BE2C (cell line): ENCODE measurements at regions not wholly inside any gene's neighbourhood (a gene's known extent, or its start where the extent isn't known, plus 50 kb on each side); places are given as distances from the start of the nearest gene placed in this dataset.

ENCODE experiments used
- DNase-seq: peaks from one replicate; pipeline ENCODE4 v3.0.0-alpha.2; 2020
- H3K27me3 ChIP-seq: fragments of 250-450 bp; sonication (Bioruptor Pico); 2 replicates; pipeline ENCODE4 v1.5.1; 2020; ENCODE audit warnings: mild to moderate bottlenecking
- H3K36me3 ChIP-seq: fragments of 250-450 bp; sonication (Bioruptor Pico); 2 replicates; pipeline ENCODE4 v1.5.1; 2020; ENCODE audit warnings: mild to moderate bottlenecking
- H3K4me1 ChIP-seq: fragments of 250-450 bp; sonication (Bioruptor Pico); 2 replicates; pipeline ENCODE4 v1.5.1; 2020
- H3K4me3 ChIP-seq: 2 replicates; pipeline ENCODE4 v1.5.1; 2011; ENCODE audit warnings: low read depth, low read length
- H3K9me3 ChIP-seq: fragments of 250-450 bp; sonication (Bioruptor Pico); 2 replicates; pipeline ENCODE4 v1.5.1; 2020
- TF ChIP-seq, protein P1 (sequence below): IDR thresholded peaks from 2 replicates; pipeline ENCODE4 v1.5.1; 2012; ENCODE audit warnings: mild to moderate bottlenecking, low read depth, low read length

DNA sequence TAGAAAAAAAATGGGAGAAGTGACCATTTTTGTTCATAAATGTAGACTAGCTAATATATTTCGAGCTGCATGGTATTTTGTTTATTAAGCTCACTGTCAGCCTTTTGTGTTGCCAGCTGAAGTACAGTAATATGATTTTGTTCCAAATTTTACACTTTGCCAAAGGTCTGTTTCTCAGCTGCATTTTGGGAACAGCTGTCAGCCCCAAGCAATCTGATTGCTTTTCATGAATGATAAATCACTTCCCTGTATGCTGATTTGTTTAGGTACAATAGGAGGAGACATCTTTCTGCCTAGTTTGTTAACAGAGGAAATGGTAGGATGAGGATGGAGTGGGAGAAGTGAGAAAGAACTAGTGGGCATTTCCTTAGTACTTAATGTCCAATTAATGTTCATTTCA is 79.3 kb downstream of the NABP1 start:
- TF ChIP-seq, protein P1, sequence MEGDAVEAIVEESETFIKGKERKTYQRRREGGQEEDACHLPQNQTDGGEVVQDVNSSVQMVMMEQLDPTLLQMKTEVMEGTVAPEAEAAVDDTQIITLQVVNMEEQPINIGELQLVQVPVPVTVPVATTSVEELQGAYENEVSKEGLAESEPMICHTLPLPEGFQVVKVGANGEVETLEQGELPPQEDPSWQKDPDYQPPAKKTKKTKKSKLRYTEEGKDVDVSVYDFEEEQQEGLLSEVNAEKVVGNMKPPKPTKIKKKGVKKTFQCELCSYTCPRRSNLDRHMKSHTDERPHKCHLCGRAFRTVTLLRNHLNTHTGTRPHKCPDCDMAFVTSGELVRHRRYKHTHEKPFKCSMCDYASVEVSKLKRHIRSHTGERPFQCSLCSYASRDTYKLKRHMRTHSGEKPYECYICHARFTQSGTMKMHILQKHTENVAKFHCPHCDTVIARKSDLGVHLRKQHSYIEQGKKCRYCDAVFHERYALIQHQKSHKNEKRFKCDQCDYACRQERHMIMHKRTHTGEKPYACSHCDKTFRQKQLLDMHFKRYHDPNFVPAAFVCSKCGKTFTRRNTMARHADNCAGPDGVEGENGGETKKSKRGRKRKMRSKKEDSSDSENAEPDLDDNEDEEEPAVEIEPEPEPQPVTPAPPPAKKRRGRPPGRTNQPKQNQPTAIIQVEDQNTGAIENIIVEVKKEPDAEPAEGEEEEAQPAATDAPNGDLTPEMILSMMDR, result no peak

DNA sequence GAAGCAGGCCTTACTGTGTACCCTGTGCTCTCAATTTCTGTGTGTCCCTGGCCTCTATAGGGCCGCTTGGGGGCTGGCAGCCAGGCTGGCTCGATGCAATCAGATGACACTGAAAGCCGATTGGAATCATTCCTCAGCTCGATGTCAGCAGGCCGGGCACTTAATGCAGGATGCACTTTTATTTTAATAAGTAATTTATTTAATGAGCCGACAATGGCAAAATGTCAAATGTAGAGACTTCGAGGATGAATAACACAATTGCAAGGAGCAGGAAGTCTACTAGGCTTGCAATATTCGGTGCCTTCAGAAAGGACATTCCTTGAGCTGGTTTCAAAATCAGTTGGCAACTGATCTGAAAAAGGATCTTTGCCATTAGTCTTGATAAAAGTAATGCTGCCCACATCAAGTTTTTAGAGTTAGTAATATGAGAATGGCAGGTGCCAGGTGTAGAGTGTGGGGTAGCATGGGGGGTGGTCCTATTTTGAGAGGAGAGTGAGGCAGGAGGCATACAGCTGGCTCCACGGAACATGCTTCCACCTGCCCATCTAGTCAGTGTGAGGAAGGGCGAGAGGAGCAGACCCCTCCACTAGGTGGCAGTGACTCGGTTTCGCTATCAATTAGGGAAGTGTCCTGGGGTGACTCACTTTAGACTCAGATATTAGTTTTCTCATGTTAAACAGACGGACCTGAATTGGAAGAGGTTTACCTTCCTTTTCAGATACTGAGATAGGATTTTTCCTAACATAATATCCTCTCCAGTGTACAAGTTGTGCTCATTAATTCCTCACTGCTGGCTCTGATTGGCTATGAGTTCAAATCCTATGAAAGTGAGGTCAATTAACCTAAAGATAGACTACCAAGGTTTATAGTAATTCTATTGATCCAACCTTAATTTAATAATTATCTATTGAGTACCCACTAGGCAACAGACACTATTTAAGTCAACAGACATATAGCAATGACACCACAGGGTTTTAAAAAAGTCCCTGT is 80.9 kb downstream of the NABP1 start:
- peaks cover 3% of the 10 kb centered on the region; the same call in 1 of the 2 replicates for H3K4me1 ChIP-seq
- H3K4me3 ChIP-seq, result peak overlapping the region; percentile 59
- TF ChIP-seq, protein P1, result peak; percentile 95
- H3K27me3 ChIP-seq, result no peaks in the 10 kb centered on the region
- DNase-seq, result peak; percentile 76
- no peaks in the 10 kb centered on the region for H3K9me3 ChIP-seq
- H3K36me3 ChIP-seq, result no peaks in the 10 kb centered on the region

More for the DNA sequence above, 79.3 kb downstream of the NABP1 start:
- Histone ChIP-seq H3K9me3 (no peaks in the 10 kb centered on the region), H3K27me3 (no peaks in the 10 kb centered on the region), H3K4me1 (peaks cover 3% of the 10 kb centered on the region; the same call in 1 of the 2 replicates), H3K4me3 (no peak overlapping the region), H3K36me3 (no peaks in the 10 kb centered on the region)
- no peak for DNase-seq

DNA sequence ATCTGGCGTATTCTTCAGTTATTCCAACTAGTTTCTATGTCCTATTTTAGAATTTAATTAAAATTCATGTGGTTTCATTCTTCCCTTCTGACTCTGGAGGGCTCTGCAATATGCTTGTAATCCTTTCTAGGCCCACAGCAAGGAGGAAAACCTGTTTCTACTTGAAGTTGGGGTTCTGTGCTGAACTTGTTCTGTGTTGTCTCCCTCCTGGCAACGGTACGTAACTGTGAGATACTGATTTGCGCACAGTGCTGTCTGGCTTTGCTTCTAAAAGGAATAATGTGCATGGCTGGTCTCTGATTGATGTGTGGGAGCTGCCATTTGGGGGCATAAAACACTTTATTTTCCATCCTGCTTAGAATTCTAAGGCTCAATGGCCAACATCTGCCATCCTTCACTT is 81.7 kb downstream of the NABP1 start:
- peaks cover 3% of the 10 kb centered on the region; the same call in 1 of the 2 replicates for H3K4me1 ChIP-seq
- H3K27me3 ChIP-seq, result no peaks in the 10 kb centered on the region
- no peak overlapping the region for H3K4me3 ChIP-seq
- no peaks in the 10 kb centered on the region for H3K36me3 ChIP-seq
- H3K9me3 ChIP-seq, result no peaks in the 10 kb centered on the region
- TF ChIP-seq, protein P1, result no peak
- no peak for DNase-seq

DNA sequence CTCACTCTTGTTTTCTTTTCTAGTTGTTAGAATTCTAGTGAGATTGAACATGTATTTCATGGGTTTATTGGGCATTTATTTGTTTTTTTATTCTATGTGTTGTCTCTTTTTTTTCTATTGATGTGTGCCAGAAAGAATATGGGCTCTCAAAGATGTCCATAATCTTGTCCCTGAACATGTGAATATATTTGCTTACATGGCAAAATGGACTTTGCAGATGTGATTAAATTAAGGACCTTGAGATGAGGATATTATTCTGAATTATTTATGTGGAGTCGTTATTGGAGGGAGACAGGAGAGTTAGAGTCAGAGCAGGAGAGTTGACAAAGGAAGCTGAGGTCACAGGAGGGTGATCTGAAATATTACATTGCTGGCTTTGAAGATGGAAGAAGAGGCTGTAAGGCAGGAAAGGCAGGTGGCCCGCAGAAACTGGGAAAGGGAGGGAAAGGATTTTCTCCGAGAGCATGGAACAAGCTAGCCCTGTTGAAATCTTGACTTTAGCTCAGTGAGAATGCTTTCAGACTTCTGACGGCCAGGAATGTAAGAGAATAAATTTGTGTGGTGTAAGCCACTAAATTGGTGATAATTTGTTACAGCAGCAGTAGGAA is 82.8 kb downstream of the NABP1 start:
- peaks cover 3% of the 10 kb centered on the region; the same call in 1 of the 2 replicates for H3K4me1 ChIP-seq
- H3K9me3 ChIP-seq, result no peaks in the 10 kb centered on the region
- no peaks in the 10 kb centered on the region for H3K36me3 ChIP-seq
- DNase-seq, result no peak
- H3K27me3 ChIP-seq, result no peaks in the 10 kb centered on the region
- TF ChIP-seq, protein P1, result no peak
- no peak overlapping the region for H3K4me3 ChIP-seq

DNA sequence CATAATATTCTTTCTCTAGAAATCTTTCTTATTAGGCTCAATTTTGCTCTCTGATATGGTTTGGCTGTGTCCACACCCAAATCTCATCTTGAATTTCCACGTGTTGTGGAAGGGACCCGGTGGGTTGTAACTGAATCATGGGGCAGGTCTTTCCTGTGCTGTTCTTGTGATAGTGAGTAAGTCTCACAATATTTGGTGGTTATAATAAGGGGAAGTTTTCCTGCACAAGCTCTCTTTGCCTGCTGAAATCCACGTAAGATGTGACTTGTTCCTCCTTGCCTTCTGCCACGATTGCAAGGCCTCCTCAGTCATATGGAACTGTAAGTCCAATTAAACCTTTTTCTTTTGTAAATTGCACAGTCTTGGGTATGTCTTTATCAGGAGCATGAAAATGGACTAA is 73.8 kb downstream of the CAVIN2 start:
- H3K27me3 ChIP-seq, result no peaks in the 10 kb centered on the region
- H3K4me1 ChIP-seq, result no peaks in the 10 kb centered on the region
- DNase-seq, result no peak
- TF ChIP-seq, protein P1, result no peak
- H3K36me3 ChIP-seq, result no peaks in the 10 kb centered on the region
- H3K9me3 ChIP-seq, result no peaks in the 10 kb centered on the region
- no peak overlapping the region for H3K4me3 ChIP-seq
